ENCODE measurements at regions not wholly inside any gene's neighbourhood (a gene's known extent, or its start where the extent isn't known, plus 50 kb on each side); places are given as distances from the start of the nearest gene placed in this dataset.
A peak's percentile ranks its signal among the peaks of the same experiment; 100 is the strongest.

DNA sequence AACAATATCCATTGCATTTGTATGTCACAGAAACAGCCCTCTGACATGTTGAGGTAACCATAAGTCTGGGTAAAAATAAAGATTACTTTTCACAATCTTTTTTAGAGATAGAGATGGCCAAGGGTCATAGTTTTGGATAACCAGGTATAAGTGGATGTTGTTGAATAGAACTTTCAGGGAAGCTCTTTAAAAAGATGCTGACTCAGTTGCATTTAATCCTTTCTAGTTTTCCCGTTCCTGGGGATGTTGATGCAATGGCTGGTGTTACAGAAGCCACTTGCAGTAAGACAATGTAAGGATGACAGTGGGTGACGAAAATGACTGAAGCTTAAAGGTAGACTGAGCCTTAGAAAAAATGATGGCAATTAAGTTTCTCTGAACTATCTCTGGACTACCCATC is 1473.7 kb downstream of the AACS start:
- H3K4me3 ChIP-seq (ENCODE audit: low read depth, low read length) = no peak overlapping the region

DNA sequence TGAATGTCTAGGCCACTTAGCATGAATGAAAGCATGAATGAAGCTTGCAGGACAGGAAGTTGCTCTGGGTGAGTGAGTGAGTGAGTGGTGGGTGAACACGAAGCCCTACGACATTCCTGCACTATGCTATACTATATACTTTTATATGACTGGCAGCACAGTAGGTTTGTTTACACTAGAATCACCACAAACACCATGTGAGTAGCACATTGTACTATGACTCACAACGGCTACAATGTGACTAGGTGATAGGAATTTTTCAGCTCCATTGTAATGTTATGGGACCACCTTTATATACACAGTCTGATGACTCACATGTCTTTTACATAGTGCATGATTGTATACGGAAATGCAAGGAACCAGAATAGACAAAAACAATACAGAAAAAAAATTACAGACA is 1480.2 kb downstream of the AACS start:
- no peaks in the 10 kb centered on the region for H3K4me1 ChIP-seq (ENCODE audit: control insufficient read depth, insufficient read depth, low read length)
- no peaks in the 10 kb centered on the region for H3K9me3 ChIP-seq (ENCODE audit: control insufficient read depth, insufficient read depth, low read length)
- H3K36me3 ChIP-seq (ENCODE audit: control insufficient read depth, insufficient read depth, low read length) = no peaks in the 10 kb centered on the region
- no peak overlapping the region for H3K9ac ChIP-seq (ENCODE audit: low read depth, low read length)
- H3K4me3 ChIP-seq (ENCODE audit: low read depth, low read length) = no peak overlapping the region
- H3K27me3 ChIP-seq (ENCODE audit: control insufficient read depth, insufficient read depth, low read length) = no peaks in the 10 kb centered on the region

More for the DNA sequence above, 1473.7 kb downstream of the AACS start:
- no peaks in the 10 kb centered on the region for H3K36me3 ChIP-seq (ENCODE audit: control insufficient read depth, insufficient read depth, low read length)
- no peaks in the 10 kb centered on the region for H3K27me3 ChIP-seq (ENCODE audit: control insufficient read depth, insufficient read depth, low read length)
- no peak overlapping the region for H3K9ac ChIP-seq (ENCODE audit: low read depth, low read length)
- no peaks in the 10 kb centered on the region for H3K4me1 ChIP-seq (ENCODE audit: control insufficient read depth, insufficient read depth, low read length)
- H3K9me3 ChIP-seq (ENCODE audit: control insufficient read depth, insufficient read depth, low read length) = peaks cover 3% of the 10 kb centered on the region

DNA sequence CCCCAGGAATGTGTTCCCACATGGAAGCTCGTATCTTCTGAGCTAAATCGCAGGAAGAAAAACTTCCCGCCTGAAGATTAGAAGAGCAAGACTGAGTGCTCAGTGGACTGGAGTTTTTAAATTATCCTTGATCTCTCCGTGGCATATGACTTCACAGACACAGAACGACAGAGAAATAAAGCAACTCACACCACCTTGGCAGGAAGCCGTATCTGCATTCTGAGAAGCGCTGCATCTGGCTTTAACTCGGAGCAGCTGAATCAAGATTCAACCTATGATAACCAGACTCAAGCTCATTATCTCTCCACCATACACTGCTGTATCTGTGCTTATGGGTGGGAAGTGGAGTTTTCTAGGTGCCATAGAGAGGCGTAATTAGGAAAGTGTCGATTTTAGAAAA is 1482.7 kb downstream of the AACS start:
- Histone ChIP-seq H3K4me1 (ENCODE audit: control insufficient read depth, insufficient read depth, low read length) (no peaks in the 10 kb centered on the region), H3K4me3 (ENCODE audit: low read depth, low read length) (no peak overlapping the region), H3K27me3 (ENCODE audit: control insufficient read depth, insufficient read depth, low read length) (no peaks in the 10 kb centered on the region), H3K9me3 (ENCODE audit: control insufficient read depth, insufficient read depth, low read length) (no peaks in the 10 kb centered on the region), H3K36me3 (ENCODE audit: control insufficient read depth, insufficient read depth, low read length) (no peaks in the 10 kb centered on the region), H3K9ac (ENCODE audit: low read depth, low read length) (no peak overlapping the region)

- no peaks in the 10 kb centered on the region for H3K36me3 ChIP-seq (ENCODE audit: control insufficient read depth, insufficient read depth, low read length)
- no peaks in the 10 kb centered on the region for H3K9me3 ChIP-seq (ENCODE audit: control insufficient read depth, insufficient read depth, low read length)
- H3K27me3 ChIP-seq (ENCODE audit: control insufficient read depth, insufficient read depth, low read length) = no peaks in the 10 kb centered on the region
Observed at GRCh38 chr12:126551869-126552268, 1486.6 kb downstream of the AACS start.

DNA sequence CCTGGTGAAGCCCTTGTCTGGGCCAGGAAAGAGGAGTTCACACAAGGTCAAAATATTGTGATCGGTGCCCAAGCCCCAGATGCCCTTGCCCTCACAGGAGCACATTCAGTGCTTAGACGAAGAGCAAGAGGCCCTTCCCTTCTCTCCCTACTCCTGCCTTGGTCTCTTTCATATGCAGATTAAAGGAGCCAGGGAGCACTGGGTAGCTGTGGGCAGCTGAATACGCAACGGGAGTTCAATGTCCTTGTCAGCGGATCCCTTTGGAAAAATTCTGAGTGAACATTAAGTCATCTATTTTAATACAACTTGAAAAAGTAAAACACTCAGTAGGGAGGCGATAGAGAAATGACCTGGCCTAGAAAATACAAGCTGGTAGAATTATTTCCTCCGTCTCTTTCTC is 1489.4 kb downstream of the AACS start:
- Histone ChIP-seq H3K9ac (ENCODE audit: low read depth, low read length) (no peak overlapping the region), H3K4me1 (ENCODE audit: control insufficient read depth, insufficient read depth, low read length) (no peaks in the 10 kb centered on the region), H3K9me3 (ENCODE audit: control insufficient read depth, insufficient read depth, low read length) (no peaks in the 10 kb centered on the region), H3K4me3 (ENCODE audit: low read depth, low read length) (peak overlapping the region; percentile 8), H3K36me3 (ENCODE audit: control insufficient read depth, insufficient read depth, low read length) (no peaks in the 10 kb centered on the region), H3K27me3 (ENCODE audit: control insufficient read depth, insufficient read depth, low read length) (no peaks in the 10 kb centered on the region)

More at GRCh38 chr12:126551869-126552268, 1486.6 kb downstream of the AACS start:
- H3K9ac ChIP-seq (ENCODE audit: low read depth, low read length) = no peak overlapping the region
- no peak overlapping the region for H3K4me3 ChIP-seq (ENCODE audit: low read depth, low read length)
- H3K4me1 ChIP-seq (ENCODE audit: control insufficient read depth, insufficient read depth, low read length) = no peaks in the 10 kb centered on the region

GRCh38 chr12:126557659-126558058 is 1492.4 kb downstream of the AACS start:
- Histone ChIP-seq H3K36me3 (ENCODE audit: control insufficient read depth, insufficient read depth, low read length) (no peaks in the 10 kb centered on the region), H3K27me3 (ENCODE audit: control insufficient read depth, insufficient read depth, low read length) (no peaks in the 10 kb centered on the region), H3K4me1 (ENCODE audit: control insufficient read depth, insufficient read depth, low read length) (no peaks in the 10 kb centered on the region), H3K9ac (ENCODE audit: low read depth, low read length) (no peak overlapping the region), H3K9me3 (ENCODE audit: control insufficient read depth, insufficient read depth, low read length) (peaks cover 4% of the 10 kb centered on the region), H3K4me3 (ENCODE audit: low read depth, low read length) (no peak overlapping the region)

GRCh38 chr12:126558219-126558618 is 1493.0 kb downstream of the AACS start:
- Histone ChIP-seq H3K36me3 (ENCODE audit: control insufficient read depth, insufficient read depth, low read length) (no peaks in the 10 kb centered on the region), H3K27me3 (ENCODE audit: control insufficient read depth, insufficient read depth, low read length) (no peaks in the 10 kb centered on the region), H3K4me3 (ENCODE audit: low read depth, low read length) (no peak overlapping the region), H3K4me1 (ENCODE audit: control insufficient read depth, insufficient read depth, low read length) (no peaks in the 10 kb centered on the region), H3K9ac (ENCODE audit: low read depth, low read length) (no peak overlapping the region), H3K9me3 (ENCODE audit: control insufficient read depth, insufficient read depth, low read length) (peaks cover 4% of the 10 kb centered on the region)

DNA sequence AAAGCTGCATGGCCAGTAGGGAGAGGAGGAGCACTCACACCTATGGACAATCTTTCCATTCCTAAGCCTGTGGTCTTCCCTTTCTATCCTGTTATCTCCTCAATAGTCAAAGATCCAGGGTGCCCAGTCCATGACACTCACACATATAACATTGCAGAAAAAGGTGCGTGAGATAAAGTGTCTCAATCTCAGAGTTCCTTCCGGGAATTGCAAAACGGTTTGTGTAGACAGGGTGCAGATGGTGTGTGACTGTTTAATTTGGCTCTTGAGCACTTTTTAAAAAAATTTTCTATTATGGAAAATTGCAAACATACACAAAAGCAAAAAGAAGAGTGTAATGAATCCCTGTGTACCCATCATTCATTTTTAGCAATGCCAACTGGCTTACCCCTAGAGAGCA is 1493.6 kb downstream of the AACS start:
- H3K4me1 ChIP-seq (ENCODE audit: control insufficient read depth, insufficient read depth, low read length) = no peaks in the 10 kb centered on the region
- no peak overlapping the region for H3K9ac ChIP-seq (ENCODE audit: low read depth, low read length)
- no peaks in the 10 kb centered on the region for H3K27me3 ChIP-seq (ENCODE audit: control insufficient read depth, insufficient read depth, low read length)
- H3K36me3 ChIP-seq (ENCODE audit: control insufficient read depth, insufficient read depth, low read length) = no peaks in the 10 kb centered on the region
- H3K4me3 ChIP-seq (ENCODE audit: low read depth, low read length) = no peak overlapping the region
- H3K9me3 ChIP-seq (ENCODE audit: control insufficient read depth, insufficient read depth, low read length) = peaks cover 4% of the 10 kb centered on the region

- Histone ChIP-seq H3K27me3 (ENCODE audit: control insufficient read depth, insufficient read depth, low read length) (no peaks in the 10 kb centered on the region), H3K9ac (ENCODE audit: low read depth, low read length) (no peak overlapping the region), H3K36me3 (ENCODE audit: control insufficient read depth, insufficient read depth, low read length) (no peaks in the 10 kb centered on the region), H3K4me3 (ENCODE audit: low read depth, low read length) (no peak overlapping the region), H3K4me1 (ENCODE audit: control insufficient read depth, insufficient read depth, low read length) (no peaks in the 10 kb centered on the region), H3K9me3 (ENCODE audit: control insufficient read depth, insufficient read depth, low read length) (no peaks in the 10 kb centered on the region)
Observed at GRCh38 chr12:126567016-126567415, 1501.8 kb downstream of the AACS start.

DNA sequence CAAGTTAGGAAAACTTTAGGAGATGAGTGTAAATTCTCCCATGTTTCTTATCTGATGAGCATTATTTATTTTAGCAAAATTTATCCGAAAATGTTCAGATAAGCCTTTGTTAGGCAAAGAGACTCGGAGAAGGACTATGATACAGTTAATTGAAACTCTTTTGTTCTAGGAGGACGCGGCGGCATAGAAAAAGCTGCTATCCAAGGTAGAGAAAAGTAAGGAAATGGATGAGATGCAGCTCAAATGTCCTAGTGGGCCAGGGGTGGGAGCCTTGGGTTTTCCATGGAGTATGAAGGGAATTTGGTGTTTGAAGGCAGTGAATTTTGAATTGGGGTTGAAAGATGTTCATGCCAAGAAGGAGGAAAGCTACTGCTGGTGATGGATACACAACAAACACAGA is 1504.5 kb downstream of the AACS start:
- Histone ChIP-seq H3K9ac (ENCODE audit: low read depth, low read length) (no peak overlapping the region), H3K36me3 (ENCODE audit: control insufficient read depth, insufficient read depth, low read length) (no peaks in the 10 kb centered on the region), H3K27me3 (ENCODE audit: control insufficient read depth, insufficient read depth, low read length) (no peaks in the 10 kb centered on the region)

DNA sequence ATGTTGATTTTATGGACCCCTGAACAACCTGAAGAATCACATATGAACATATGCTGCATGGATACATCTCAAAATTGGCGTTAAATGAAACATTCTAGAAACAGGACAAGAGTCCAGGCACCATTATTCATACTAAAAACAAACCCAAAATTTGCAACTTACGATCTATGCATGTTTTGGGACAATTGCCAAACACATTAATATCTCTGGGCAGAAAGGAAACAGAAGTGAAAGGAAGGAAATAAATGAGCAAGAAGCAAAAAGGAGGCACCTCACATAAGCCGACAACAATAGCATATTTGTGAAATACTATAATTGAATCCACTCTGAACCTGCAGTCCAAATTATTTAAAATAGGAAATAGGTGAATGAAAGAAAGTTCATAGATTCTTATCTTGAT is 1505.3 kb downstream of the AACS start:
- no peaks in the 10 kb centered on the region for H3K27me3 ChIP-seq (ENCODE audit: control insufficient read depth, insufficient read depth, low read length)

More for the DNA sequence above, 1504.5 kb downstream of the AACS start:
- Histone ChIP-seq H3K9me3 (ENCODE audit: control insufficient read depth, insufficient read depth, low read length) (no peaks in the 10 kb centered on the region), H3K4me1 (ENCODE audit: control insufficient read depth, insufficient read depth, low read length) (no peaks in the 10 kb centered on the region), H3K4me3 (ENCODE audit: low read depth, low read length) (no peak overlapping the region)

GRCh38 chr12:126572170-126572569 is 1506.9 kb downstream of the AACS start:
- H3K9me3 ChIP-seq (ENCODE audit: control insufficient read depth, insufficient read depth, low read length) = no peaks in the 10 kb centered on the region
- no peak overlapping the region for H3K9ac ChIP-seq (ENCODE audit: low read depth, low read length)
- H3K4me3 ChIP-seq (ENCODE audit: low read depth, low read length) = no peak overlapping the region
- H3K27me3 ChIP-seq (ENCODE audit: control insufficient read depth, insufficient read depth, low read length) = no peaks in the 10 kb centered on the region
- H3K36me3 ChIP-seq (ENCODE audit: control insufficient read depth, insufficient read depth, low read length) = no peaks in the 10 kb centered on the region
- H3K4me1 ChIP-seq (ENCODE audit: control insufficient read depth, insufficient read depth, low read length) = no peaks in the 10 kb centered on the region

More for the DNA sequence above, 1505.3 kb downstream of the AACS start:
- no peaks in the 10 kb centered on the region for H3K4me1 ChIP-seq (ENCODE audit: control insufficient read depth, insufficient read depth, low read length)
- H3K9ac ChIP-seq (ENCODE audit: low read depth, low read length) = no peak overlapping the region
- no peak overlapping the region for H3K4me3 ChIP-seq (ENCODE audit: low read depth, low read length)
- H3K36me3 ChIP-seq (ENCODE audit: control insufficient read depth, insufficient read depth, low read length) = no peaks in the 10 kb centered on the region
- H3K9me3 ChIP-seq (ENCODE audit: control insufficient read depth, insufficient read depth, low read length) = no peaks in the 10 kb centered on the region

GRCh38 chr12:126581655-126582054 is 1516.4 kb downstream of the AACS start:
- Histone ChIP-seq H3K9me3 (ENCODE audit: control insufficient read depth, insufficient read depth, low read length) (no peaks in the 10 kb centered on the region), H3K36me3 (ENCODE audit: control insufficient read depth, insufficient read depth, low read length) (no peaks in the 10 kb centered on the region)

More at GRCh38 chr12:126581655-126582054, 1516.4 kb downstream of the AACS start:
- Histone ChIP-seq H3K27me3 (ENCODE audit: control insufficient read depth, insufficient read depth, low read length) (no peaks in the 10 kb centered on the region), H3K4me1 (ENCODE audit: control insufficient read depth, insufficient read depth, low read length) (no peaks in the 10 kb centered on the region), H3K9ac (ENCODE audit: low read depth, low read length) (no peak overlapping the region), H3K4me3 (ENCODE audit: low read depth, low read length) (no peak overlapping the region)
